ENCODE measurements at regions not wholly inside any gene's neighbourhood (a gene's known extent, or its start where the extent isn't known, plus 50 kb on each side); places are given as distances from the start of the nearest gene placed in this dataset.

- Histone ChIP-seq H3K27ac (no peak overlapping the region), H3K4me3 (no peak overlapping the region)
Observed at GRCh38 chr10:94043431-94043990, 49.8 kb downstream of the PLCE1 start.

DNA sequence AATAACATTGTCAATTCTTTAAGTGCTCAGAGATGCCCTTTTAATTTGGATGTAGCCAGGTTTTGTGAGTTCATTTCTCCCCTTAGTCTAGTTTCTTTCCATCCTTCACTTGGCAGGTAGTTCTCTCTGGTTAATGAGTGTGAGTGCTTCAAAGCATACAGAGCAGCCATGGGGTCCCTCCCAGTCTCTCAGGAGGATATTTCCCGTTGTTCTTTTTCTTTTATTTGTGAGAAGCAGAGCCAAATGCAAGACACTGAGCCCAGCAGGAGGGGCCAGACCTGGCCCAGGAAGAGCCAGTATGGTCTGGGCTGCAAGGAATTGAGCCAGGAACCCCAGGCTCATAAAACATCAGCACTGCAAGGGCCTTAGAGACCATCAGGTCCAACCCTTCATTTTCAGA is 52.4 kb downstream of the PLCE1 start:
- Histone ChIP-seq H3K27ac (no peak overlapping the region), H3K4me3 (no peak overlapping the region)

DNA sequence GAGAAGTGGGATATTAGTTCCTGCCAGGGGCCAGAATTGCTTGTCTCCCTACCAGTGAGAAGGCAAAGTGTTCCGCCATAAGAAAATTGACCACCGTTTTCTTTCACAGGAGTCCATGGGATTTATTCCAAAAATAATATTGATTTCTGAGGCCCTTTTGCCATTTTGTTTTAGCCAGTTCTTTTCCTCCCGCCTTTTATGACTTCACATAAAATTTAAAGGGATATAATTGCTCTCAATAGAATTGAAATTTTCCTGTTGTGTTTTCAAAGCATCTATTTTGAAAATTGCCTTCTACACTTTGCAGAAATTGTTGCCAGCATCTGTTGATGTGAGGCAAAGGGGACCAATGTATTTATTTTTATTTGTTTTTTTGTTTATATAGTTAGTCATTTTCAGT is 53.6 kb downstream of the PLCE1 start:
- Histone ChIP-seq H3K4me3 (no peak overlapping the region), H3K27ac (no peak overlapping the region)

DNA sequence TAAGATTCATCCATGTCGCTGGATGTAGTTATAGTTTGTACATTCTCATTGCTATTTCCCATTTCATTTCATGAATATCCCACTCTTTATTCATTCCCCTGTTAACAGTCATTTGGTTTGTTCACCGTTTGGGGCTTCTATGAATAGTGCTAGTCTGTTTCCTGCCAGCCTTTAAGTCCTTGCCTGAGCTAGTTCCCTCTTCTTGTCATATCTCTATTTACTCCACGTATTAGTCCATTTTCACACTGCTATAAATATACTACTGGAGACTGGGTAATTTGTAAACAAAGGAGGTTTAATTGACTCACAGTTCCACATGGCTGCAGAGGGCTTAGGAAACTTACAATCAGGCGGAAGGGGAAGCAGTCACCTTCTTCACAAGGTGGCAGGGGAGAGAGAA is 56.2 kb downstream of the PLCE1 start:
- Histone ChIP-seq H3K4me3 (no peak overlapping the region), H3K27ac (no peak overlapping the region)

DNA sequence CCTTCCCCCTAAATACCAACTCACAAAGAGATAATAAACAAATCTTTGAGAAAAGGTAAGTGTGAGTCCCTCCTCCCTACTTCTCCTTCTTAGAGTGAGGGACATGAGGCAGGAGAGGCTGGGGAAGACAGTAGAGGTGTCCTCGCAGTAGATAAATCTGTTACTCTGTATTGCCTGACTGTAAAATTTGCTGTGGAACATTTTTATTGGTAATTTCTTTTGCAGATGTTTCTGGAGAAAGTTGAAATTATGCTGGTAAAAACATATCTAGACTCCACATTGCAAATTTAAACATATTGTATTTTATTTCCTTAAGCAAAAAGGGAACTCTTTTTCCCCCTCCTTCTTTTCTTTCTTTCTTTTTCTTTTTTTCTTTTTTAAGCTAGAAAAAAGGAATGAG is 58.5 kb downstream of the PLCE1 start:
- no peak overlapping the region for H3K4me3 ChIP-seq
- H3K27ac ChIP-seq = no peak overlapping the region

DNA sequence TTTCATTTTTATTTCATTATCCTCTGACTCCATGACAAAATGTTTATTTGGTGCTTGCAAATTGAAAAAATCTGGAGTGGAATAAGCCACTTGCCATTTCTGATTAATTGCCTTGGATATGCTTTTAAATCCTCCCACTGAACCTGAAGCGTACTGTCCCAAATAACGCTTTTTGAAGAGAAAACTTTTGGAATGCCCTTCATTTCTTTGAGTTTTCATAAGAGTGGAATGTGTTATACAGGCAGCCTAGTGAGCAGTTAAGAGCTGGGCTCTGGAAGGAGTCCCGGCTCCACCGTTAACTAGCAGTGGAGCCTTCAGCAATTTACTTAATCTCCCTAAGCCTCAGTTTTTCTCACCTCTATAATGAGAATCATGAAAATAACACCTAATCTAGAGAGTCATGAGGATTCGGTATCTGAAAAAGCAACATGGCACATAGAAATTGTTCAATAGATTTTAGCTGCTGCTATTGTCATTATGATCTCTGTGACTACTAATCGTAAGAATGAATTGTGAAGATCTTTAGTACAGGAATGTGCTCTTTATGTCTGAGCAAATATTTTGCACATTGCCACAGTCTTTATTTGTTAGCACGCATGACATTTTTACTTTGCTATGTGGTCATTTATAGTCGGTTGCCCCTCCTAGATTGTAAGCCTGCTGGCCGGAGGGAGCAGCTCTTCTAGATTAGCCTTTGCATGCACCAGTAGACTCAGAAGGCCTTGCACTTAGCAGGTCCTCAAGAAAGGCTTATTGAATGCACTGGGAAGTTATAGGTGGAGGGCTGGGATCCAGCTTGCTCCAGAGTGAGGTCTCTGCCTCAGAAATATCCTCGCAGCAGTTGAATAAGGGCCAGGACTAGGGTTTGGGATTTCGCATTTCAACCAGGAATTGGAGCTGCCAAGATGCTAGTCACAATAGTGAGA is 59.4 kb downstream of the PLCE1 start:
- H3K27ac ChIP-seq = no peak overlapping the region
- no peak overlapping the region for H3K4me3 ChIP-seq

- no peak overlapping the region for H3K4me3 ChIP-seq
- no peak overlapping the region for H3K27ac ChIP-seq
Observed at GRCh38 chr10:94059178-94059883, 65.6 kb downstream of the PLCE1 start.

DNA sequence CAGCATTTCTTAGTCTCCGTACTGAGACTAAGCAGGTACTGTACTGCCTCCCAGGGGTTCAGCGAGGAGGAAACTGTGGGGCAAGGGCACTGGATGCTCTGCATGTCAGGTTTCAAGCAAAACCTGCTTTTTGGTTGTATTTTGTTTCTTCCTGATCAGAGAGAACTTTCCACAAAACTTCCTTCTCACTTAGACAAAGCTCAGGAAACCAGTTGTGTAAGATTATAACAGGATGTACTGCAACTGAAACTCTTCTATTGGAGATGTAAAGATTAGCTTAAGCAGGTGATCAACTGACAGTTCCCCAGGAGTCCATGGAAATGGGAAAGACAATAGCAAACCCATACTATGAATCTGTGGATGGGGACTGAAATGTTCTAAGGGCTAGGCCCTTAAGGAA is 67.3 kb downstream of the PLCE1 start:
- Histone ChIP-seq H3K27ac (no peak overlapping the region), H3K4me3 (no peak overlapping the region)

GRCh38 chr10:94062611-94063010 is 68.9 kb downstream of the PLCE1 start:
- H3K27ac ChIP-seq = no peak overlapping the region
- H3K4me3 ChIP-seq = no peak overlapping the region

DNA sequence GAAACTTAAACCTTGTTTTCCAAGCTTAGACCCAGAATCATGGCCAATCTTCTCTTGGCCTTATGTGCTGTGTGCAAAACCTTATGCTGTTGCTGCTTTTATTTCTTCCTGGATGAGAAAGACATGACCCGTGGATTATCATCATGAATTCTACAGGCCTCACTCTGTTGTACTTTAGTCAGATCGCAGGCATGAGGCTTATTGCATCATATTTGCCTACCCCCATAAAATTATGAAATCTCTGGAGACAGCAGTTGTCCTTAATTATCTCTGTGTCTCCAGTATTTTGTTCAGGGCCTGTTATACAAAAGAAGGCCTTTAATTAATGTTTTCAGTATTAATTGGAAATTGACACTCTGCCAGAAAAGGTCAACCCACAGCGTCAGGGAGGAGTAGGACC is 71.6 kb downstream of the PLCE1 start:
- H3K27ac ChIP-seq = no peak overlapping the region
- no peak overlapping the region for H3K4me3 ChIP-seq

DNA sequence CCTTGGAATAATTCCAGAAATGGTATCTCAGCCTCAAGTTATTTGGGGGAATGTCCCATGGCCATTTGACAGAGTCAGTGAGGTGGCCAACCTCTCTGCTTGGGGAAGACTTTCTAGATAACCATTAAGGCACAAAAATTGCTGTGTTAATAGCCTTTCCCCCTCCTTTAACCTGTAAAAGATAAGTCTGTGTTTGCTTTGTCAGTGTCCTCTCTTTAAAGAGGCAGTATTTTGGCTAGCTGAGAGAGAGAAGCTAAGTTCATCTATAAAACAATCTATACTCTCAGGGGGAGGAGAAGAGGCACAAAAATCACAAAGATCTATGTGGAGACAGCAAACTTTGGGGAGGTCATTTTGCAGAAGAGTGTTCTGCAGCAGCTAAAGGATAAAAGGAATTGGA is 72.1 kb downstream of the PLCE1 start:
- H3K27ac ChIP-seq = no peak overlapping the region
- no peak overlapping the region for H3K4me3 ChIP-seq

DNA sequence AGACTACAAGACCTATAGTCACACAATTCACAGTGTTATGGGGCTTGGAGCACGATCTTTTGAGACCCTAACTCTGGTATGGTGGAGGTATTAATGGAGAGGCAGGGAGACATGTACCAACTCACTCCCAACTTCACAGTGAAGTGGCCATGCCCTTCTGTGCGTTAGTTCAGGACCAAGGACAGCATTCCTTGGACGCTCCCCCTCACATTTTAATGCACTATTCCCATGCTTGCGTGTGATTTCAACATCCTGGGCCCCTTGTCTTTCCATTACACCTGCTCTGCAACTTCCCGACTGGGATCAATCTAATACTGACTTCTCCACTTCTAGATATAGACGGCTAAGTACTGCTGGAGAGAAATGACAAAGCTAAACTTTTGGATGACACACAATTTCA is 72.7 kb downstream of the PLCE1 start:
- H3K4me3 ChIP-seq = no peak overlapping the region
- no peak overlapping the region for H3K27ac ChIP-seq

- Histone ChIP-seq H3K27ac (no peak overlapping the region), H3K4me3 (no peak overlapping the region)
Observed at GRCh38 chr10:94069884-94070283, 76.2 kb downstream of the PLCE1 start.

GRCh38 chr10:94074462-94074861 is 80.7 kb downstream of the PLCE1 start:
- no peak overlapping the region for H3K27ac ChIP-seq
- H3K4me3 ChIP-seq = no peak overlapping the region

DNA sequence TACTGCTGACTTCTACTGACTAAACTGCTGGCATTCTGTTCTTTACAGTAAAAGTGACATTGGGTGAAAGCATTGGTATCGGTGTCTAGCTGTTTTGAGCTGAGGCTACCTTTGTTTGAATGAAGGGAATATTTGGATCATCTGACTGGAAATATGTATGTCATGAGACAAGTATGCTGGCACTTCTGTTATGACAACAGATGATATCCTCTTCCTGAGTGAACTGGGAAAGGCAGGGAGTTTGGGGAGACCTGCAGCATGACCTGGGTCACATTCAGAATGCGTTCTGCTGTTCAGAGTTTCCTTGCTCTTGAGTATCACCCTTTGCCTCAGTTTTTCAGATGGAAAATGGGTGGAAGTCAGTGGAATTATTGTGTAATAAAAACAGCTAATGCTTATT is 81.8 kb downstream of the PLCE1 start:
- Histone ChIP-seq H3K27ac (no peak overlapping the region), H3K4me3 (no peak overlapping the region)

GRCh38 chr10:94076325-94076841 is 82.7 kb downstream of the PLCE1 start:
- H3K27ac ChIP-seq = no peak overlapping the region
- H3K4me3 ChIP-seq = no peak overlapping the region

DNA sequence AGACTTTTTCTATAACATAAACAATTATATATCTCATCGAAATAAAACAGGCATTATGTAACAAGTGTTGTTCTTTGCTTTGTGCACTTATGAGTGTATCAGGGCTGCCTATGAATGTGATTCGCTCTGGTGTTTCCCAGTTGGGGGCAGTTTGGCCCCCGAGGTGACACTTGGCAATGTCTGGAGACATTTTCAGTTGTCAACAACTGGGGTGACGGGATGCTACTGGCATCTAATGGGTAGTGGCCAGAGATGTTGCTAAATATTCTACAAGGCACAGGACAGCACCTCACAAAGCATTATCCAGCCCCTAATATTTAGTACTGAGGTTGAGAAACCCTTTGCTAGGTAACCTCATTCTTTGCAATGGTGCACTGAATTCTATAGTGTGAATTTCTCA is 83.3 kb downstream of the PLCE1 start:
- Histone ChIP-seq H3K27ac (no peak overlapping the region), H3K4me3 (no peak overlapping the region)

DNA sequence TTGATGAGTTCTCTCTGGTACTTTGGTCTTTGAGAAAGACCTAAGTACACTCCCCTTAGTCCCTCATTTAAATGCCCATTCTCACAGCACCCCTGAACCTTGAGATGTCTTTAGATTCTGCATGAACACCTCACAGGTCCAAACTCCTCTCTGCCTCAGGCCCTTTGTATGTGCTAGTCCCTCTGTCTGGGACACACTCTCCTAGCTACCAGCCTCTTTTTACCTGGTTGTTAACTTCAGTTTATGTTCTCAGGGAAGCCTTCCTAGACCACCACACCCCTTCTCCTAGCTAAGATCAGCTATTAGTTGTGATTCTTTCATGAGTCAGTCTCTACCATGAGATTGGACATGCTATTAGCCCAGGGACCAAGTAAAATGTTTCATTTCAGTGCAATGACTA is 86.4 kb downstream of the PLCE1 start:
- Histone ChIP-seq H3K4me3 (no peak overlapping the region), H3K27ac (no peak overlapping the region)

DNA sequence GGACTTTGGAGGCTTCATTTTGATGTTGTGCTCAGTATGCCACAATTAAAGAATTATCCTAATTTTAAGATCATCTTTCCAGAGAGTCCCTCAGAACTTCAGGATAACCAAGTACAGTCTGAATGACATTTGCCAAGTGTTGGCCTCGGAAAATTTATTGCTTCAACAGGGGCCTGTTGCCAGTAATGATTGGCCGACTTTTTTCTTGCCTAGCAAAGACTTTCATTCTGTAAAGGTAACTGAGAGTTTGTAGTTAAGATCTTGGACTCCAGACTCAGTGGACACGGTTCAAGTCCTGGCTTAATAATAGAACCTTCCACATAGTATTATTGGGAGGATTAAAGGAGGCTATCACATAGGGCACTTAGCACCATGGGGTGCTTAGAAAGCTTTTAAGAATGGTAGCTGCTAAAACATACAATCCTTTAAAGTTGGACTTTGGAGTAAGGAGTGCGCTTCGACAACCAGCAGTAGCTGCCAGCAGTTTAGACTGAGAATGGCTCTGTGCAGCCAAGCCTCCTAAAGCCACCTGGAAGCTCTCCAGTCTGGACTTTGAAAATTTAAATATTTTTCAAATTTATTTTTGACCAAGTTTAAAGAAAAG is 90.0 kb downstream of the PLCE1 start:
- no peak overlapping the region for H3K27ac ChIP-seq
- no peak overlapping the region for H3K4me3 ChIP-seq

- no peak overlapping the region for H3K27ac ChIP-seq
- no peak overlapping the region for H3K4me3 ChIP-seq
Observed at GRCh38 chr10:94084344-94084743, 90.6 kb downstream of the PLCE1 start.

All from skin epidermis (tissue), 12 donors.